Endothelial cell of umbilical vein (primary cell): ENCODE measurements at regions not wholly inside any gene's neighbourhood (a gene's known extent, or its start where the extent isn't known, plus 50 kb on each side); places are given as distances from the start of the nearest gene placed in this dataset.

ENCODE experiments used
- BruUV-seq: library from RNA; stranded (reverse); fragments of 400-500 nt; replicated peaks from 2 replicates; lab custom pipeline; 2021; lab: Mats Ljungman, UMichigan
- CTCF ChIA-PET: fragments of 300-600, 350-600 bp; sonication (Branson Sonifier 250); formaldehyde crosslinking; loops from one replicate; lab custom pipeline; 2021; ENCODE audit warnings: antibody characterized with exemption, inconsistent platforms; lab: Charles Lee
- POLR2A ChIA-PET: fragments of 300-600, 350-600 bp; sonication (Branson Sonifier 250); formaldehyde crosslinking; loops from one replicate; lab custom pipeline; 2021; ENCODE audit warnings: antibody characterized with exemption, inconsistent platforms; lab: Charles Lee
- DNase-seq: peaks from one replicate; pipeline ENCODE4 v3.0.0-alpha.2; 2011; ENCODE audit warnings: low read depth, low spot score
- FAIRE-seq: peaks from 2 replicates; lab custom pipeline; 2011; peaks lifted over from hg19 to GRCh38; lab: Jason Lieb, UNC
- H2AFZ ChIP-seq: 2 replicates; pipeline ENCODE4 v1.6.0; 2012; ENCODE audit warnings: low read depth, low read length, control low read depth, inconsistent platforms
- H3K27ac ChIP-seq: 2 replicates; pipeline ENCODE4 v1.5.1; 2011; ENCODE audit warnings: low read depth, mild to moderate bottlenecking, control low read depth, low read length, moderate library complexity; ENCODE audit not compliant: insufficient read depth
- H3K27me3 ChIP-seq, 2 experiments: 2 replicates each; pipeline versions ENCODE4 v1.6.0 to v1.6.1; 2011; ENCODE audit warnings: low read length in 2 of 2, mixed read lengths in 1 of 2; ENCODE audit not compliant: control insufficient read depth in 2 of 2, insufficient read depth in 2 of 2
- H3K36me3 ChIP-seq, 2 experiments: 2 replicates in 1 of 2; 3 replicates in 1 of 2; pipeline ENCODE4 v1.5.1; 2011; ENCODE audit warnings: low read length in 2 of 2, mild to moderate bottlenecking in 1 of 2, moderate library complexity in 1 of 2; ENCODE audit not compliant: control insufficient read depth in 2 of 2, insufficient read depth in 2 of 2; ENCODE audit errors: extremely low read depth in 1 of 2
- H3K4me1 ChIP-seq: 3 replicates; pipeline ENCODE4 v1.5.1; 2011; ENCODE audit warnings: mild to moderate bottlenecking, low read length; ENCODE audit not compliant: control insufficient read depth, insufficient read depth; ENCODE audit errors: extremely low read depth
- H3K4me2 ChIP-seq: 2 replicates; pipeline ENCODE4 v1.6.1; 2011; ENCODE audit warnings: low read length, control low read depth, mixed read lengths; ENCODE audit not compliant: insufficient read depth
- H3K4me3 ChIP-seq, 3 experiments: fragments of 200-600 bp in 1 of 3; sonication (generic), shearing (Covaris generic) in 1 of 3; replicated peaks in 1 of 3; 2 replicates each; pipeline ENCODE4 v1.5.1; 2011 to 2016; ENCODE audit warnings: control low read depth in 3 of 3, low read length in 3 of 3, mild to moderate bottlenecking in 2 of 3, inconsistent platforms in 1 of 3, low read depth in 1 of 3, moderate library complexity in 1 of 3; ENCODE audit not compliant: insufficient read depth in 1 of 3
- H3K79me2 ChIP-seq: 2 replicates; pipeline ENCODE4 v1.6.0; 2012; ENCODE audit warnings: low read length, inconsistent platforms; ENCODE audit not compliant: control insufficient read depth, insufficient read depth
- H3K9ac ChIP-seq: replicated peaks from 2 replicates; pipeline ENCODE3; 2011; ENCODE audit warnings: low read length, control low read depth; ENCODE audit not compliant: insufficient read depth; ENCODE audit errors: extremely low read depth
- H3K9me1 ChIP-seq: replicated peaks from 3 replicates; pipeline ENCODE4 v1.6.0; 2011; ENCODE audit warnings: mild to moderate bottlenecking, low read length; ENCODE audit not compliant: control insufficient read depth, insufficient read depth; ENCODE audit errors: extremely low read depth
- H3K9me3 ChIP-seq: replicated peaks from 2 replicates; pipeline ENCODE4 v1.5.1; 2012; ENCODE audit warnings: low read length, inconsistent platforms; ENCODE audit not compliant: control insufficient read depth, insufficient read depth
- H4K20me1 ChIP-seq: replicated peaks from 2 replicates; pipeline ENCODE3; 2011; ENCODE audit warnings: mild to moderate bottlenecking, low read length; ENCODE audit not compliant: control insufficient read depth, insufficient read depth; ENCODE audit errors: extremely low read depth
- EZH2 ChIP-seq: IDR thresholded peaks from 2 replicates; pipeline ENCODE4 v1.6.1; 2012; ENCODE audit warnings: borderline replicate concordance, low read depth, mild to moderate bottlenecking, moderate library complexity, low read length, inconsistent platforms; ENCODE audit not compliant: severe bottlenecking
- FOS ChIP-seq: IDR thresholded peaks from 2 replicates; pipeline ENCODE4 v1.6.1; 2011; ENCODE audit warnings: mild to moderate bottlenecking, low read length, moderate library complexity, borderline replicate concordance; ENCODE audit not compliant: insufficient read depth
- GATA2 ChIP-seq: IDR thresholded peaks from 2 replicates; pipeline ENCODE4 v1.7.0; 2011; ENCODE audit warnings: low read depth, mild to moderate bottlenecking, moderate library complexity, mixed read lengths, low read length; ENCODE audit not compliant: insufficient read length, insufficient read depth
- JUN ChIP-seq: IDR thresholded peaks from 2 replicates; pipeline ENCODE4 v1.6.1; 2011; ENCODE audit warnings: borderline replicate concordance, low read depth; ENCODE audit not compliant: insufficient read length, insufficient read depth
- MYC ChIP-seq: IDR thresholded peaks from one replicate; pipeline ENCODE4 v1.6.1; 2011; ENCODE audit warnings: mild to moderate bottlenecking, low read depth, low read length
- POLR2A ChIP-seq: IDR thresholded peaks from 2 replicates; pipeline ENCODE4 v1.6.1; 2012; ENCODE audit warnings: low read depth, mild to moderate bottlenecking, control low read depth, low read length
- POLR2AphosphoS5 ChIP-seq: IDR thresholded peaks from 2 replicates; pipeline ENCODE4 v1.6.1; 2012; ENCODE audit warnings: low read depth, mild to moderate bottlenecking, control low read depth, low read length, moderate library complexity; ENCODE audit not compliant: insufficient read depth
- dilution Hi-C: fragments of 300-500 bp; cut with MboI; formaldehyde crosslinking; loops from one replicate; pipeline ENCODE4 v1.15.0; 2019; ENCODE audit warnings: low sequenced_read_pairs; ENCODE audit not compliant: extremely low pct_ligation_motif_present
- intact Hi-C: fragments of 100-400 bp; cut with micrococcal nuclease; formaldehyde crosslinking; loops from one replicate; pipeline ENCODE4 v1.10.0; 2022
- TF ChIP-seq, protein P1 (sequence below): IDR thresholded peaks from 2 replicates; pipeline ENCODE4 v1.6.1; 2011; ENCODE audit not compliant: insufficient read depth, insufficient read length
- TF ChIP-seq, protein P2 (sequence below), 2 donors: IDR thresholded peaks; 1 replicate in 1 of 2; 2 replicates in 1 of 2; pipeline ENCODE4 v1.5.1; 2011; ENCODE audit warnings: low read length in 2 of 2, mild to moderate bottlenecking in 2 of 2, moderate library complexity in 2 of 2, control low read depth in 1 of 2, inconsistent platforms in 1 of 2, low read depth in 1 of 2; ENCODE audit not compliant: insufficient read depth in 1 of 2; ENCODE audit errors: extremely low read depth in 1 of 2

DNA sequence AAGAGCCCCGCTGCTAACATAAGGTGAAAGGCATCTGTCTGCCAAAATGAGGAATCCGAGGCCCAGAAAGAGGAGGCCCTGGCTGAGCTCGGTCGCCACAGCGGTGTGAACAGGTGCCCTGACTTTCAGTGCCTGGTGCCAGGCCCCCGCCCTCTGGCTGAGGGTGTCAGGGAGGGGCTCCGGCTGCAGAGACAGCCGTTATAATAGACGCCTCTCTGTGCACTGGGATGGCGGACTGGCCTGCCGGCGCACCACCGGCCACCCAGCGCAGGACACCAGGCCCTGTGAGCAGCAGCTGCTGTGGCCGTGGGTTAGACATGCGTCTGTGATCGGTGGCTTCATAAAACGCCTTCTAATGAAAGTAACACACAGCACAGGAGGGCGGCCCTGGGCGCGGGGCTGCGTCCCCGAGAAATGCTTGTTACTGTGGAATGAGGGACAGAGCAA, 51.4 kb upstream of the ACTRT2 start:
- Histone ChIP-seq H3K9me1 (no peaks in the 10 kb centered on the region), H3K36me3 (no peaks in the 10 kb centered on the region), H3K9me3 (no peaks in the 10 kb centered on the region), H4K20me1 (no peaks in the 10 kb centered on the region), H3K4me1 (no peaks in the 10 kb centered on the region), H3K9ac (no peak overlapping the region), H2AFZ (no peak overlapping the region), H3K27ac (no peak overlapping the region), H3K4me2 (no peak overlapping the region), H3K27me3 (no peaks in the 10 kb centered on the region), H3K4me3 (no peak overlapping the region), H3K79me2 (no peaks in the 10 kb centered on the region)
- ChIA-PET CTCF (no interaction called here), POLR2A (no interaction called here)
- FAIRE-seq (no peak), DNase-seq (no peak)
- BruUV-seq: no TSS peak
- intact Hi-C loops: no loop called here
- TF ChIP-seq POLR2A: no peak
- TF ChIP-seq, protein P1, sequence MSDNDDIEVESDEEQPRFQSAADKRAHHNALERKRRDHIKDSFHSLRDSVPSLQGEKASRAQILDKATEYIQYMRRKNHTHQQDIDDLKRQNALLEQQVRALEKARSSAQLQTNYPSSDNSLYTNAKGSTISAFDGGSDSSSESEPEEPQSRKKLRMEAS: no peak
- no peak for TF ChIP-seq EZH2
- no peak for TF ChIP-seq MYC
- no peak for TF ChIP-seq JUN
- TF ChIP-seq FOS: no peak
- TF ChIP-seq GATA2: no peak
- no peak for TF ChIP-seq POLR2AphosphoS5
- TF ChIP-seq, protein P2, sequence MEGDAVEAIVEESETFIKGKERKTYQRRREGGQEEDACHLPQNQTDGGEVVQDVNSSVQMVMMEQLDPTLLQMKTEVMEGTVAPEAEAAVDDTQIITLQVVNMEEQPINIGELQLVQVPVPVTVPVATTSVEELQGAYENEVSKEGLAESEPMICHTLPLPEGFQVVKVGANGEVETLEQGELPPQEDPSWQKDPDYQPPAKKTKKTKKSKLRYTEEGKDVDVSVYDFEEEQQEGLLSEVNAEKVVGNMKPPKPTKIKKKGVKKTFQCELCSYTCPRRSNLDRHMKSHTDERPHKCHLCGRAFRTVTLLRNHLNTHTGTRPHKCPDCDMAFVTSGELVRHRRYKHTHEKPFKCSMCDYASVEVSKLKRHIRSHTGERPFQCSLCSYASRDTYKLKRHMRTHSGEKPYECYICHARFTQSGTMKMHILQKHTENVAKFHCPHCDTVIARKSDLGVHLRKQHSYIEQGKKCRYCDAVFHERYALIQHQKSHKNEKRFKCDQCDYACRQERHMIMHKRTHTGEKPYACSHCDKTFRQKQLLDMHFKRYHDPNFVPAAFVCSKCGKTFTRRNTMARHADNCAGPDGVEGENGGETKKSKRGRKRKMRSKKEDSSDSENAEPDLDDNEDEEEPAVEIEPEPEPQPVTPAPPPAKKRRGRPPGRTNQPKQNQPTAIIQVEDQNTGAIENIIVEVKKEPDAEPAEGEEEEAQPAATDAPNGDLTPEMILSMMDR (IDR thresholded peaks at IDR 0.05; ENCODE audit: extremely low read depth in 1 of 2, insufficient read depth in 1 of 2, low read depth in 1 of 2, low read length in 2 of 2): no peak
- dilution Hi-C loops: no loop called here
